ENCODE measurements at regions not wholly inside any gene's neighbourhood (a gene's known extent, or its start where the extent isn't known, plus 50 kb on each side); places are given as distances from the start of the nearest gene placed in this dataset.

- H3K9ac ChIP-seq (ENCODE audit: low read length): no peak overlapping the region
- 90% methylated on average over 2 of the region's 3 CpGs for WGBS (ENCODE audit: insufficient coverage)
- DNase-seq (no peak), ATAC-seq (ENCODE audit: low read depth) (no peak)
- H3K27ac Mint-ChIP-seq: no peak overlapping the region
- H3K4me1 Mint-ChIP-seq: no peaks in the 10 kb centered on the region
- TF ChIP-seq, protein P1, sequence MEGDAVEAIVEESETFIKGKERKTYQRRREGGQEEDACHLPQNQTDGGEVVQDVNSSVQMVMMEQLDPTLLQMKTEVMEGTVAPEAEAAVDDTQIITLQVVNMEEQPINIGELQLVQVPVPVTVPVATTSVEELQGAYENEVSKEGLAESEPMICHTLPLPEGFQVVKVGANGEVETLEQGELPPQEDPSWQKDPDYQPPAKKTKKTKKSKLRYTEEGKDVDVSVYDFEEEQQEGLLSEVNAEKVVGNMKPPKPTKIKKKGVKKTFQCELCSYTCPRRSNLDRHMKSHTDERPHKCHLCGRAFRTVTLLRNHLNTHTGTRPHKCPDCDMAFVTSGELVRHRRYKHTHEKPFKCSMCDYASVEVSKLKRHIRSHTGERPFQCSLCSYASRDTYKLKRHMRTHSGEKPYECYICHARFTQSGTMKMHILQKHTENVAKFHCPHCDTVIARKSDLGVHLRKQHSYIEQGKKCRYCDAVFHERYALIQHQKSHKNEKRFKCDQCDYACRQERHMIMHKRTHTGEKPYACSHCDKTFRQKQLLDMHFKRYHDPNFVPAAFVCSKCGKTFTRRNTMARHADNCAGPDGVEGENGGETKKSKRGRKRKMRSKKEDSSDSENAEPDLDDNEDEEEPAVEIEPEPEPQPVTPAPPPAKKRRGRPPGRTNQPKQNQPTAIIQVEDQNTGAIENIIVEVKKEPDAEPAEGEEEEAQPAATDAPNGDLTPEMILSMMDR (IDR thresholded peaks at IDR 0.05): no peak
- no peak for TF ChIP-seq EZH2 (IDR thresholded peaks at IDR 0.05; ENCODE audit: borderline replicate concordance, insufficient read depth, low read depth, low read length, poor library complexity, severe bottlenecking)
- H3K27me3 ChIP-seq (replicated peaks in 1 of 4; ENCODE audit: control extremely low read depth in 1 of 4, control insufficient read depth in 3 of 4, insufficient read depth in 4 of 4, low read length in 3 of 4): no peaks in the 10 kb centered on the region
- H3K4me1 ChIP-seq (ENCODE audit: control insufficient read depth in 2 of 2, insufficient read depth in 2 of 2, low read length in 2 of 2): no peaks in the 10 kb centered on the region
- no peaks in the 10 kb centered on the region for H3K27me3 Mint-ChIP-seq
- no peak overlapping the region for H3K4me2 ChIP-seq (replicated peaks; ENCODE audit: low read depth, low read length, poor library complexity, severe bottlenecking)
- intact Hi-C loops (cut with micrococcal nuclease): no loop called here
- no peak overlapping the region for H3K4me3 Mint-ChIP-seq
- H3K9me3 ChIP-seq (ENCODE audit: control extremely low read depth in 1 of 3, control insufficient read depth in 2 of 3, insufficient read depth in 1 of 3, low read length in 2 of 3): no peaks in the 10 kb centered on the region
- no peak overlapping the region for H3K27ac ChIP-seq (ENCODE audit: low read length in 2 of 2)
- no peaks in the 10 kb centered on the region for H3K36me3 ChIP-seq (replicated peaks in 1 of 2; ENCODE audit: control extremely low read depth in 1 of 2, control insufficient read depth in 1 of 2, extremely low read depth in 1 of 2, insufficient read depth in 2 of 2, low read length in 1 of 2)
- POLR2A ChIA-PET: no interaction called here
- H3K9me3 Mint-ChIP-seq (ENCODE audit: insufficient read depth): no peaks in the 10 kb centered on the region
- no peaks in the 10 kb centered on the region for H3K79me2 ChIP-seq (ENCODE audit: control insufficient read depth, insufficient read depth, low read length)
- no peak overlapping the region for H3K4me3 ChIP-seq (ENCODE audit: control extremely low read depth in 1 of 5, extremely low read depth in 1 of 5, insufficient read depth in 1 of 5, low read depth in 2 of 5, low read length in 4 of 5)
- CTCF ChIA-PET: no interaction called here
- H2AFZ ChIP-seq (ENCODE audit: insufficient read depth, low read depth, low read length, poor library complexity, severe bottlenecking): no peak overlapping the region
- H4K20me1 ChIP-seq (ENCODE audit: control insufficient read depth, insufficient read depth, low read length, poor library complexity, severe bottlenecking): no peaks in the 10 kb centered on the region
Observed at GRCh38 chr2:12211326-12212175, 465.1 kb downstream of the LPIN1 start.

DNA sequence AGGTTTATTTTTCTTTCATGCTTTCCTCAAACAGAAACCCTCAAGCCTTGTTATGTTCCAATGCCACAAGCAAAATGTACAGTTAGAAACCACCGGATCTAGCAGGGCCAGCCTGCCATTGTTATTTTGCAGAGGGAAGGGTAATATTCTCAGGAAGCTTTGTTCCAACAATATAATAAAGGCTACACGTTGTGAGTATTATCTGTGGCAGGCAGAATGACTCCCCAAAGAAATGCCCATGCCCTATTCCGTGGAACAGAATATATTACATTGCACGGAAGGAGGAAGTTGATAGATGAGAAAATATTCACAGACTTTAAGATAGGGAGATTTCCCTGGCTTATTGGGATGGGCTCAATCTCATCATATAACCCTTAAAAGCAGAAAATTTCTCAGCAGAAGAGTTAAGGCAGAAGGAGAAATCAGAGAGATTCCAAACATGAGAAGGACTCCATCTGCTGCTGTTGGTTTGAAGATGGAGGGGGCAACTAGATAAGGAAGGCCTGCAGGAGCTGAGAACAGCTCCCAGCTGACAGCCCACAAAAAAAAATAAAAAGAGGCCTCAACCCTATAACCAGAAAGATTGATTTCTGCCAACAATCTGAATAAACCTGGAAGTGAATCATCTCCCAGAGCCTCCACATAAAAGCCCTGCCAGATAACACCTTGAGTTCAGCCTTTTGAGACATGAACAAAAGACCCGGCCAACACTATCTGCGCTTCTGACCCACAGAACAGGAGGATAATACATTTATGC lies 466.6 kb downstream of the LPIN1 start:
- H3K27me3 Mint-ChIP-seq: no peaks in the 10 kb centered on the region
- WGBS (ENCODE audit: insufficient coverage): no CpG with 5 or more reads among the region's 6 CpGs
- Histone ChIP-seq H4K20me1 (ENCODE audit: control insufficient read depth, insufficient read depth, low read length, poor library complexity, severe bottlenecking) (no peaks in the 10 kb centered on the region), H3K9me3 (ENCODE audit: control extremely low read depth in 1 of 3, control insufficient read depth in 2 of 3, insufficient read depth in 1 of 3, low read length in 2 of 3) (no peaks in the 10 kb centered on the region), H3K27me3 (replicated peaks in 1 of 4; ENCODE audit: control extremely low read depth in 1 of 4, control insufficient read depth in 3 of 4, insufficient read depth in 4 of 4, low read length in 3 of 4) (no peaks in the 10 kb centered on the region), H3K4me3 (ENCODE audit: control extremely low read depth in 1 of 5, extremely low read depth in 1 of 5, insufficient read depth in 1 of 5, low read depth in 2 of 5, low read length in 4 of 5) (no peak overlapping the region), H2AFZ (ENCODE audit: insufficient read depth, low read depth, low read length, poor library complexity, severe bottlenecking) (no peak overlapping the region), H3K4me1 (ENCODE audit: control insufficient read depth in 2 of 2, insufficient read depth in 2 of 2, low read length in 2 of 2) (no peaks in the 10 kb centered on the region), H3K79me2 (ENCODE audit: control insufficient read depth, insufficient read depth, low read length) (no peaks in the 10 kb centered on the region), H3K36me3 (replicated peaks in 1 of 2; ENCODE audit: control extremely low read depth in 1 of 2, control insufficient read depth in 1 of 2, extremely low read depth in 1 of 2, insufficient read depth in 2 of 2, low read length in 1 of 2) (no peaks in the 10 kb centered on the region), H3K27ac (ENCODE audit: low read length in 2 of 2) (no peak overlapping the region), H3K4me2 (replicated peaks; ENCODE audit: low read depth, low read length, poor library complexity, severe bottlenecking) (no peak overlapping the region), H3K9ac (ENCODE audit: low read length) (no peak overlapping the region)
- DNase-seq: no peak
- POLR2A ChIA-PET: no interaction called here
- no peaks in the 10 kb centered on the region for H3K9me3 Mint-ChIP-seq (ENCODE audit: insufficient read depth)
- no peak overlapping the region for H3K27ac Mint-ChIP-seq
- no peak overlapping the region for H3K4me3 Mint-ChIP-seq
- CTCF ChIA-PET: no interaction called here
- intact Hi-C loops (cut with micrococcal nuclease): no loop called here
- no peaks in the 10 kb centered on the region for H3K4me1 Mint-ChIP-seq
- no peak for TF ChIP-seq EZH2 (IDR thresholded peaks at IDR 0.05; ENCODE audit: borderline replicate concordance, insufficient read depth, low read depth, low read length, poor library complexity, severe bottlenecking)
- TF ChIP-seq, protein P1 (IDR thresholded peaks at IDR 0.05): no peak
- ATAC-seq (ENCODE audit: low read depth): no peak

Measured in B cell (primary cell).